Lower leg skin (tissue), 4 donors: ENCODE measurements at regions not wholly inside any gene's neighbourhood (a gene's known extent, or its start where the extent isn't known, plus 50 kb on each side); places are given as distances from the start of the nearest gene placed in this dataset.

Source experiments
- DNase-seq, 2 donors: peaks; one replicate each; pipeline ENCODE4 v3.0.0-alpha.2; 2019; ENCODE audit warnings: low spot score in 2 of 2
- H3K4me3 ChIP-seq: fragments of 200-600 bp; sonication (generic); 2 replicates; pipeline ENCODE4 v1.5.1; 2017; ENCODE audit warnings: mild to moderate bottlenecking, low read depth; ENCODE audit not compliant: poor library complexity, severe bottlenecking
- POLR2A ChIP-seq, 2 donors: fragments of 450-650 bp; IDR thresholded peaks; one replicate each; pipeline ENCODE4 v1.6.1; 2016 to 2017; ENCODE audit warnings: antibody characterized with exemption in 2 of 2, mild to moderate bottlenecking in 1 of 2, moderate library complexity in 1 of 2
- whole genome bisulfite sequencing, 2 donors: methylation state at CpG; one replicate each; pipeline ENCODE4 v1.1.5; 2018; 5-methylcytosine and 5-hydroxymethylcytosine counted together
- intact Hi-C: fragments of 100-400 bp; cut with DNase I; formaldehyde crosslinking; loops from one replicate; pipeline ENCODE4 v1.15.0; 2023; ENCODE audit warnings: low total_unique reads
- TF ChIP-seq, protein P1 (sequence below), 3 donors: fragments of 450-650 bp; IDR thresholded peaks; one replicate each; pipeline ENCODE4 v1.5.1; 2016; ENCODE audit warnings: antibody characterized with exemption in 3 of 3, mild to moderate bottlenecking in 3 of 3, moderate library complexity in 2 of 3

GRCh38 chr12:3962631-3963483, 89.7 kb upstream of the PARP11 start:
- intact Hi-C loops = no loop called here
- H3K4me3 ChIP-seq = no peak overlapping the region
- WGBS, 2 donors = 60 to 66% methylated on average over 8 of the region's 8 CpGs
- TF ChIP-seq, protein P1, sequence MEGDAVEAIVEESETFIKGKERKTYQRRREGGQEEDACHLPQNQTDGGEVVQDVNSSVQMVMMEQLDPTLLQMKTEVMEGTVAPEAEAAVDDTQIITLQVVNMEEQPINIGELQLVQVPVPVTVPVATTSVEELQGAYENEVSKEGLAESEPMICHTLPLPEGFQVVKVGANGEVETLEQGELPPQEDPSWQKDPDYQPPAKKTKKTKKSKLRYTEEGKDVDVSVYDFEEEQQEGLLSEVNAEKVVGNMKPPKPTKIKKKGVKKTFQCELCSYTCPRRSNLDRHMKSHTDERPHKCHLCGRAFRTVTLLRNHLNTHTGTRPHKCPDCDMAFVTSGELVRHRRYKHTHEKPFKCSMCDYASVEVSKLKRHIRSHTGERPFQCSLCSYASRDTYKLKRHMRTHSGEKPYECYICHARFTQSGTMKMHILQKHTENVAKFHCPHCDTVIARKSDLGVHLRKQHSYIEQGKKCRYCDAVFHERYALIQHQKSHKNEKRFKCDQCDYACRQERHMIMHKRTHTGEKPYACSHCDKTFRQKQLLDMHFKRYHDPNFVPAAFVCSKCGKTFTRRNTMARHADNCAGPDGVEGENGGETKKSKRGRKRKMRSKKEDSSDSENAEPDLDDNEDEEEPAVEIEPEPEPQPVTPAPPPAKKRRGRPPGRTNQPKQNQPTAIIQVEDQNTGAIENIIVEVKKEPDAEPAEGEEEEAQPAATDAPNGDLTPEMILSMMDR (IDR thresholded peaks at IDR 0.05) = no peak
- no peak for TF ChIP-seq POLR2A (IDR thresholded peaks at IDR 0.05)
- DNase-seq = peak in 1 of 2 donors; percentile 83

GRCh38 chr12:3961591-3961990, 88.4 kb upstream of the PARP11 start:
- peak in 1 of 2 donors; percentile 56 for DNase-seq
- no peak overlapping the region for H3K4me3 ChIP-seq
- WGBS, 2 donors = 39 to 45% methylated on average over 9 of the region's 9 CpGs
- TF ChIP-seq, protein P1 (IDR thresholded peaks at IDR 0.05) = no peak
- no peak for TF ChIP-seq POLR2A (IDR thresholded peaks at IDR 0.05)
- intact Hi-C loops = no loop called here

GRCh38 chr12:3959799-3960560, 86.8 kb upstream of the PARP11 start:
- H3K4me3 ChIP-seq = no peak overlapping the region
- intact Hi-C loops = no loop called here
- 85% methylated on average over 10 of the region's 10 CpGs for WGBS, 2 donors
- no peak for TF ChIP-seq POLR2A (IDR thresholded peaks at IDR 0.05)
- TF ChIP-seq, protein P1 (IDR thresholded peaks at IDR 0.05) = peak in 1 of 3 donors; percentile 68
- DNase-seq = peak in 1 of 2 donors; percentile 81

- intact Hi-C loops = no loop called here
- 68 to 85% methylated on average over 6 of the region's 6 CpGs for WGBS, 2 donors
- H3K4me3 ChIP-seq = no peak overlapping the region
- no peak for TF ChIP-seq POLR2A (IDR thresholded peaks at IDR 0.05)
- peak in 1 of 2 donors; percentile 4 for DNase-seq
These were observed 85.3 kb upstream of the PARP11 start for GRCh38 chr12:3958534-3958933.

DNA sequence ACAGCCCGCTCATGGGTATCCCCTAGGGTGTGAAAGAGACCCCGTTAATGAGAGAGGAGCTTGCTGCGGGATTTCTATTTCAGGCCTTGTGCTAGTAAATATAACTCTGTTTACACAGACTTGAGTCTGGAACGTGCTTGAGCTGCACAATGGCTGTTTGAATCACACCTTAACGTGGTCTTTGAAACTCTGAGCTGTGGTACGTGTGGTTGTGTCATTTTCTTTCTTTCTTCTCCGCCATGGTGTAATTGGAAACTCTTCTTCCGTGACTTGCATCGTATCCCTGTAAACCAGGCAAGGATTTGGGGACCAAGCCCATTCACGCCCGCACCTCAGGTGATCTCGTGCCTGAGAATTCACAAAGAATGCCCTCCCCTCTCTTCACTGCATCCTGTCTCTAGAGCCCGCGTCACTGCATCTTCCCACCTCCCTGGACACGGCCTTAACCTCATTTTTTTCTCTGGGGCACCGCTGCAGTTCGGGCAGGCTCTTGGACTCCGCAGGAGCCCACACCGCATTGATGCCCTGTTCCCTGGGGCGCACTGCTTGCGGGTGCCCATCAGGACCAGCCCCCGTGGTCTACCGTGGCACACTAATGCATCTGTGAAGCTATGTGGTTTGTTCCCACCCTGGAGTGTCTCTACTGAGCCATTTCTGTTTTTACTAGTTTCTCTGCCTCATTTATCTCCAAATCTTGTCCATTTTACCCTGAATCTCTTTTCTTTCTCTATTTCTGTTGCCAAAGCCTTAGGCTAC, 78.4 kb upstream of the PARP11 start:
- WGBS, 2 donors = 80 to 89% methylated on average over 23 of the region's 23 CpGs
- TF ChIP-seq, protein P1 (IDR thresholded peaks at IDR 0.05) = no peak
- no peak for TF ChIP-seq POLR2A (IDR thresholded peaks at IDR 0.05)
- H3K4me3 ChIP-seq = no peak overlapping the region
- peak in 1 of 2 donors; percentile 34 for DNase-seq
- intact Hi-C loops = no loop called here
